Gastroesophageal sphincter (tissue), 3 donors: ENCODE measurements at regions not wholly inside any gene's neighbourhood (a gene's known extent, or its start where the extent isn't known, plus 50 kb on each side); places are given as distances from the start of the nearest gene placed in this dataset.
A peak's percentile ranks its signal among the peaks of the same experiment; 100 is the strongest.

Experiments used
- CTCF ChIP-seq, 4 experiments: fragments of 200-600 bp in 2 of 4; fragments of 450-650 bp in 2 of 4; sonication (generic) in 1 of 4; IDR thresholded peaks; one replicate each; pipeline ENCODE4 v1.5.1; 2017 to 2019; ENCODE audit warnings: antibody characterized with exemption in 4 of 4, mild to moderate bottlenecking in 2 of 4, moderate library complexity in 2 of 4
- POLR2A ChIP-seq, 2 donors: fragments of 450-650 bp; IDR thresholded peaks; one replicate each; pipeline ENCODE4 v1.6.1; 2017; ENCODE audit warnings: antibody characterized with exemption in 2 of 2, mild to moderate bottlenecking in 2 of 2, moderate library complexity in 1 of 2
- POLR2AphosphoS5 ChIP-seq: sonication (generic); formaldehyde crosslinking; IDR thresholded peaks from one replicate; pipeline ENCODE4 v1.6.1; 2017; ENCODE audit warnings: antibody characterized with exemption

- TF ChIP-seq CTCF (IDR thresholded peaks at IDR 0.05) (peak in 2 of 4 experiments; percentile 16 to 38), POLR2AphosphoS5 (no peak), POLR2A (IDR thresholded peaks at IDR 0.05) (no peak)
Observed at GRCh38 chr14:59132796-59133494, 55.5 kb upstream of the DAAM1 start.
